HS-5 (cell line): ENCODE measurements at regions not wholly inside any gene's neighbourhood (a gene's known extent, or its start where the extent isn't known, plus 50 kb on each side); places are given as distances from the start of the nearest gene placed in this dataset.
"Not testable (repeated sequence)": the region's sequence is repeated elsewhere in the genome, so short reads cannot be mapped to it uniquely, and the experiment has no call there.

Experiments used
- DNase-seq: peaks from one replicate; pipeline ENCODE4 v3.0.0-alpha.2; 2012; ENCODE audit warnings: low read depth

DNA sequence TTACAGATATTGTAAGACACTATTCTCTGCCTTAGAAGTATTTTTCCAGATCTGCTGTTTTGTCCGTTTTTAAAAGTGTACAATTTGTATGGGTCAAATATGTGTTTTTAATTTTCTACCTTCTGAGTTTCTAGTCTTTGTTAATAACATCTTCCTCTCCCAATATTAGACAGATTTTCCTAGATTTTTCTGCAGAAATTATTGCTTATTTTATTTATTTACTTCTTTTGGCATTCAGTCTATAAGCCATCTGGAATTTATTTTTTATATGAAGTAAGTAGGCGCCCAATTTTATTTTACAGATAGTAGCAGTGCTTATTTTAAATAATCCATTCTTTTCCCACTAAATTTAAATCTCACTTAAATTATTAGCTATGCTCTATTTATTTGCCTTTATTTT, 103.1 kb upstream of the PLEKHG1 start:
- DNase-seq = no peak

DNA sequence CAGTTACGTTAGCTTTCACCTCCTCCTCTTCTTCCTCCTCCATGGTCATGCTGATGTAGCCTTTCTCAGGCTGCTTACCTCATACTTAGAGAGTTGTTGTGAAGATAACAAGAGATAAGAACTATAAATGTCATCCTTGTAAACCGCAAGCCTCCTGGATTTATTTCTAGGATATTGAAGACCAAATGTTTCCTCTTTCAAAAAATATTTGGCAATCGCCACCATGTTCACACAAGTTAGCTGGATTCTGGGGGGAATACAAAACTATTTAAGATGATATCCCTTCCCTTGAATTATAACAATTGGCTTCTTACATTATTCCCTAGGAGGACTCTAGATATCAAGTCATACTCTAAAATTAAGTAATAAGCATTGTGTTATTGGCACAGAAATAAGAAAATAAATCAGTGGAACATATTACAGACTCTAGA, 99.8 kb upstream of the PLEKHG1 start:
- DNase-seq = no peak

DNA sequence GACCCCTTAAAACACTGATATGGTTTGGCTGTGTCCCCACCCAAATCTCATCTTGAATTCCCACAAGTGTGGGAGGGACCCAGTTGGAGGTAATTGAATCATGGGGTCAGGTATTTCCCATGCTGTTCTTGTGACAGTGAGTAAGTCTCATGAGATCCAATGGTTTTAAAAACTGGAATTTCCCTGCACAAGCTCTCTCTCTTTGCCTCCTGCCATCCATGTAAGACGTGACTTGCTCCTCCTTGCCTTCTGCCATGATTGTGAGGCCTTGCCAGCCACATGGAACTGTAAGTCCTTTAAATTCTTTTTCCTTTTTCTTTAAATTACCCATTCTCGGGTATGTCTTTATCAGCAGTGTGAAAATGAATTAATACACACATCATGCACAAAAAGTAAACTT, 99.1 kb upstream of the PLEKHG1 start:
- not testable (repeated sequence) for DNase-seq

DNA sequence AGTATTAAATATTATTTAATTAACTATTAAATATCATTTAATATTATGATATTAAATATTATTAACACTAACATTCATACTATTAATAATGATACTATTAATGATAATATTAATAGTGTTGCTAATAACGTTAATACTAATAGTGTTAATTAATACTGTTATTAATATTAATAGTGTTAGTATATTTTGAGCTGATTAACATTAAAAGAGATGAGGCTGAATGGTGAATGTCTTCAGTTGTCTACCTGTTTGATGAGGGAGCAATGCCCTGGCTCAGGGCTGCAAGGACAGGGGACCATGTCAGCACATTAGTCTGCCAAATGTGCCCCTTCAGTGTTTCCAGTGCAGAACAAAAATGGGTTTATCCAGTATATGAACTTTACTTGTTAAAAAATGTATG, 96.6 kb upstream of the PLEKHG1 start:
- DNase-seq = no peak

DNA sequence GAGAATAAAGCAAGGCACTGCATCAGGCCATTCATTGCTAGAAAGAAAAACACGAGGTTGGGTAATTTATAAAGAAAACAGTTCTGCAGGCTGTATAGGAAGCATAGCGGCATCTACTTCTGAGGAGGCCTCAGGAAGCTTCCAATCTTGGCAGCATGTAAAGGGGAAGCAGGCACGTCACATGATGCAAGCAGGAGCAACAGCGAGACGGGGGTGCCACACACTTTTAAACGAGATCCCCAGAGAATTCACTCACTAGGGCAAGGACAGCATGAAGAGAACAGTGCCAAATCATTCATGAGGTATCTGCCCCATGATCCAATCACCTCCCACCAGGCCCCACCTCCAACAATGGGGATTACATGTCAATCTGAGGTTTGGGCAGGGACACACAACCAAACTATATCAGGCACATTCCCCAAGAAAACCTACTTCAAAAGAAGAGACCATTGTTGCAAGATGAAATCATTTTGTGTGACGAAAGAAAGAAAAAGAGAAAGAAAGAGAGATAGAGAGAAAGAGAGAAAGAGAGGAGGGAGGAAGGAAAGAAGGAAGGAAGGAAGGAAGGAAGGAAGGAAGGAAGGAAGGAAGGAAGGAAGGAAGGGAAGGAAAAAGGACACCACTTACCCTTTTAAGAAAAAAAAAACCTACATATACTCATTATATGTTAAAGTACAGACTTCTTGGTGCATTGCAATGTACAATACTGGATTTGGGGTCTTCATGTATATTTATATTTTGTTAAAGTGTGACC, 95.9 kb upstream of the PLEKHG1 start:
- DNase-seq = no peak

DNA sequence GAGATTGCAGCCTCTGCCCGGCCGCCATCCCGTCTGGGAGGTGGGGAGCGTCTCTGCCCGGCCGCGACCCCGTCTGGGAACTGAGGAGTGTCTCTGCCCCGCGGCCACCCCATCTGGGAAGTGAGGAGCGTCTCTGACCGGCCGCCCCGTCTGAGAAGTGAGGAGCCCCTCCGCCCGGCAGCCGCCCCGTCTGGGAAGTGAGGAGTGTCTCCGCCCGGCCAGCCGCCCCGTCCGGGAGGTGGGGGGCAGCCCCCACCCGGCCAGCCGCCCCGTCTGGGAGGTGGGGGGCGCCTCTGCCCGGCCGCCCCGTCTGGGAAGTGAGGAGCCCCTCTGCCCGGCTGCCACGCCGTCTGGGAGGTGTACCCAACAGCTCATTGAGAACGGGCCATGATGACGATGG, 92.3 kb upstream of the PLEKHG1 start:
- not testable (repeated sequence) for DNase-seq

DNA sequence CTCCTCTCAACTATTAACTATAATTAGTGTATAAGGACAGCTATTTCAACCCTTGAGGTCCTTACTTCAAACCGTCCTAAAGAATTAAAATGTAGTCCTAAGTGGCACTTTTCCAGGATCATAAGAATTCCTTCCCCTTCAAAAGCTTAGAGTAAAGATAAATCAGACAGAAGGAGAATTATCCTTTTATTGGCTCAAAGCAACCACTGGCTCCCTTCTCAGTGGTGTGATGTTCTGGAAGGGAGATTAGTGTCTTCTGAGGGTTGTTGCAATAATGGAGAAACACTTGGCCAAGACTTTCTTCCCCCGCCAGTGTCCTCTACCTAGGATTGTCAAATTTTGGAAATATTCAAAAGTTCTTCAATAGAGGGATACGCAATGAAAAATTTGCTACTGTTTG, 89.1 kb upstream of the PLEKHG1 start:
- no peak for DNase-seq

DNA sequence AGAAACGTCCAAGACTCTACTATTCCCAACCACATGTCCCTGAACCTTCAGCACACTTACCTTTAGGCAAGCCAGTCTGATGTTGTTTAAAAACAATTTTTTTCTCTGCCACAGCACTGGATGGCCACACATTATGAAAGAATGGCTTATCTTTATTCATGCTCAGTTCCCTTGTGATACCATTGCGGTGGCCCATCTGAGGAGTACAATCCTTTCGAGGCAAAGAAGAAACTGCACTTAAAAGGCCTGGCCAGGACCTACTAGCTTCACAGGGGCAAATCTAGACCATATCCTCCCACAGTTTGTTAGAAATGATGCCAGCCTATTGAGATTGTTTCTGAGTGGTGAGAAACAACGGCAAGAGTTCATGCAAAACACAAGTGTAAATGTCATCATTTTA, 88.4 kb upstream of the PLEKHG1 start:
- no peak for DNase-seq

DNA sequence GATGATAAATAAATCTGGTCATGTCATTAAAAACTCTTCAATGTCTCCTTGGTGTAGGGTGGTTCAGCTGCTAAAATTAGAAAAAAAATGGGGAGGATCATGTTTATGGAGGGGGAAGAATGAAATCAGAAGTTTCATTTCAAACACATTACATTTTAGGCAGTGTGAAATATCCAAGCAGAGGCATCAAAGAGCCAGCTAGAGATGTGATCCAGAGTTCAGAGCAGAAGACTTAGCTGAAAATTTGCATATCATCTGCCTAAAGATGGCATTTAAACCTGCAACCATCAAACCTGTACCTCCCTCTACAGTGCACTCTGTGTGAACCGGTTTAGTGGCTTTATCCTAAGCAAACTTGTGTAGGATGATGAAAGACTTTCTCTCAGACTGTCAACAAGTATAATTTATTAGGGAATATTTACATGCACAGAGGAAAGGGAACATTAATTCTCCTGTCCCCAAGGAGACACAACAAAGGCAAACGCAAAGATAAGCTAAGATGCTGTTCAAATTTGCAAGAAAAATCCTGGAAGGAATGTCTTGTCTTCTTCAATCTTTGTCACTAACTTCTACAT, 84.8 kb upstream of the PLEKHG1 start:
- no peak for DNase-seq

DNA sequence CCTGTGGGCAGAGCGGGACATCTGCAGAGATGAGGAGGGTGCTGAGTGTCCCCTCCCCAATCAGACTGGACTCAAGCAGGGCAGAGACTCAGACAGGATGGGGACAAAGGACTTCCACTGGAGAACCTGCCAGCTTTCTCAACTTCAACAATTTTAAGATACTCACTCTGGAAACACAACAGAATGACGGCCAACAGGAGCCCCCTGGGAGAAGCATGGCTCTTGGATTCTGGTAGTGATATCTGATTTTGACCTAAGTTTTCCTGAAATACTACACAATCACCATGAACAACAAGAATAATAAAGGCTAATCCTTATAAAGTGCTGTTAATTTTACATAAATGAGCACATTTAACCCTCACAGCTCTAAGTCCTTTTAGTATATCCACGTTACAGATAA, 83.5 kb upstream of the PLEKHG1 start:
- no peak for DNase-seq

DNA sequence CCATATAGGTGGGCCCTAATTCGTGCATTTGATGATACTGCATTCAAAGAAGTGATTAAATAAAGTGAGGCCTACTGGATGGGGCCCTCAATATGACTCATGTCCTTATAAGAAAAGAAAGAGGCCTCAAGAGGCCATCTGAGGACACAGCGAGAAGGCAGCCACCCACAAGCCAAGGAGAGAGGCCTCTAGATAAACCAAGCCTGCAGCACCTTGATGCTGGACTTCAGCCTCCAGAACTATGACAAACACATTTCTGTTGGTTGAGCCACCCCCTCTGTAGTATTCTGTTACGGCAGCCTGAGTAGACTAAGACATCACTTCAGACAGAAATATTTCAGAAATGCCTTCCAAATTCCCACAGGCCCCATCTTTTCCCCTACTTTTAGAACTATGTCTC, 82.5 kb upstream of the PLEKHG1 start:
- DNase-seq = no peak

DNA sequence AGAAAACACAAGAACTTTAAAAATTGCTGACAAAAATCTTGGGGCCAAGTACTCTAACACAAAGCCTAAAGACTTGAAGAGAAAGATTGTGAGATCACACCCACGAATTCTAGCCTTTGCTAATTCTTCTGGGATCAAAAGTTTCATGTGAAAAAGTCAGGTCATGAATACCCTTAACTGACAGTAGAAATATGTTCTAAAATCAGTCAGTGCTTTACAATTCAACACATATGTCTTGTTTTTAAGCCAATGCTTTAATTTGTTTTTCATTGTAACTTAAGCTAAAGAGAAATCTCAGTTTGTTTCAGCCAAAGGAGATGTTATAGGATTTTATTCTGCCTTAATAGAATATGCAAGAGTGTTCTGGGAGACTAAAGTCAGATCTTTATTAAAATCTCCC, 78.2 kb upstream of the PLEKHG1 start:
- no peak for DNase-seq

DNA sequence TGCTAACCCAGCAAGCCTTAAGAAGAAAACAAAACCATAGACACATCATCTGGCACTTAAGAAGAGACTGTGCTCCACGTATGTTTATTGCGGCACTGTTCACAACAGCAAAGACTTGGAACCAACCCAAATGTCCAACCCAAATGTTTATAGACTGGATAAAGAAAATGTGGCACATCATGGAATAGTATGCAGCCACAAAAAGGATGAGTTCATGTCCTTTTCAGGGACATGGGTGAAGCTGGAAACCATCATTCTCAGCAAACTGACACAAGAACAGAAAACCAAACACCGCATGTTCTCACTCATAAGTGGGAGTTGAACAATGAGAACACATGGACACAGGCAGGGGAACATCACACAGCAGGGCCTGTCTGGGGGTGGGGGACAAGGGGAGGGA, 76.5 kb upstream of the PLEKHG1 start:
- not testable (repeated sequence) for DNase-seq

DNA sequence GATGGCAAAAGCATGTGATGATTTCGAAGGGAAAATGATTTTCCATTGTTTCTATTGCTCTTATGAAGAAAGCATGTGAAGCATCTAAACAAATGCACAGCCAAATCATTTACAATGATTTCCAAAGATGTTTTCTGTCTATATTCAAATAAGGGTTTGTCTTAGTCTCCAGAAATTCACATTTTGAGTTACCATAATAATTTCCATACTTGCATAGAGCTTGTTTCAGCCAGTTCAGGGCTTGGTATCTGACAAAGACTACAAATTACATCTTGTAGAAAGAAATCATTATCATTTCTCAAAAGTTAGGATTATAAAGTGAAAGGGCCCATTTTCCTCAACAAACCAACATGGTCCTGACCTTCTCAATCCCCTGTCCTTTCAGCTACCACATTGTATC, 74.4 kb upstream of the PLEKHG1 start:
- no peak for DNase-seq

DNA sequence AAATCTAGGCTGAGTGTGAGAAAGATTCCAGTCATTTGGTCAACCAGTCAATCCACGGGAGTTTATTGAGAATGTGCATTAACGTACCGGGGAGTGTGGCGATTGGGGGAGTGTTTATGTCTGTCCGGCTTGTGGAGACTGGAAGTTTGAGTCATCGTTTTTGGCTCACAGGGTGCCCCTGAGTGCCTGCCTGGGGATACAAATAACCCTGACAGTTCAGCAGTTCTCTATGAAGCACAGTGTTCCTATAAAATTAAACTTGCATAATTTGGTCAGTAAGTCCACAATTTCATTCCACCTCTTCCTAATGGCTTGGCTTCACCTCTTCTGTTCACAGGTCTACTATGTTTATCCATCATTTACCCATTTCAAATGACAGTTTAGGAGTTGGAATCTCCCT, 72.6 kb upstream of the PLEKHG1 start:
- no peak for DNase-seq

DNA sequence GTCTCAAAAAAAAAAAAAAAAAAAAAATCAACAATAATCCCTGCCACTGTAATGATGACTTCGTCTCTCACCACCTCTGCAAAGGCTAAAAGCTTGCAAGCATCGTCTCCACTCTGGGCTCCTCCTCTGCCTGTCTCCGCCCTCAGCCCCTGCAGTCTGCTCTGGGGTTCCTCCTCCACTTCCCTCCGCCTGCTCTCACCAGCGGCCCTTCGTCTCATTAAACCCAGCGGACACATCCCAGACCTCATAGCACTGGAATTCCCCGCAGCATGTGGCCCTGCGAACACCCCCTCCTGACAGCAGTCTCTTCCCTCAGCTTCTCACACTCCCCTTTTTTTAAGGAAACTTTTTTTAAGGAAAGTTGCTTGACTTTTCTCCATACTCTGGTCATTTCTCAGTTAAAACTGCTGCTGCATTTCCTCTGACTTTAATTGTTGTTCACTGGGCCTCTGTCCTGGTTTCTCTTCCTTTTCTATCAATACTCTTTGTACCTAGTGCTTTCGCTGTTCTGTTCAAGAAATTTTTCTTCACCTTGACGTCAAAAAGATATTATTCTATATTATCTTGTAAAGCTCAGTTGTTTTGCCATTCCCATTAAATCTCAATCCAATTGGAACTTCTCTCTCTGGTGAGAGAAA, 70.9 kb upstream of the PLEKHG1 start:
- no peak for DNase-seq

DNA sequence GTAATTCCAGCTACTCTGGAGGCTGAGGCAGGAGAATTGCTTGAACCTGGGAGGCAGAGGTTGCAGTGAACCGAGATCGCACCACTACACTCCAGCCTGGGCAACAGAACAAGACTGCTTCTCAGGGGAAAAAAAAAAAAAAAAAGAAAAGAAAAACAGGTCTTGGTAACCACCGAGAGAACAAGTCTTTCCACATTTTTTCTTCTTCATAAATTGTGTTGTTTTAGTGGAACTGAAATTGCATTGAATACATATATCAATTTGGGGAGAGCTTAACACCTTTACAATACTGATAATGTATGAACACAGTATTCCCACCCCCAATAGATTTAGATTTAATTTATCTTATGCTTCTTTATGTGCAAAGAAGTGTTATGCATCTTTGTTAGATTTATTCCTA, 70.0 kb upstream of the PLEKHG1 start:
- DNase-seq = no peak

DNA sequence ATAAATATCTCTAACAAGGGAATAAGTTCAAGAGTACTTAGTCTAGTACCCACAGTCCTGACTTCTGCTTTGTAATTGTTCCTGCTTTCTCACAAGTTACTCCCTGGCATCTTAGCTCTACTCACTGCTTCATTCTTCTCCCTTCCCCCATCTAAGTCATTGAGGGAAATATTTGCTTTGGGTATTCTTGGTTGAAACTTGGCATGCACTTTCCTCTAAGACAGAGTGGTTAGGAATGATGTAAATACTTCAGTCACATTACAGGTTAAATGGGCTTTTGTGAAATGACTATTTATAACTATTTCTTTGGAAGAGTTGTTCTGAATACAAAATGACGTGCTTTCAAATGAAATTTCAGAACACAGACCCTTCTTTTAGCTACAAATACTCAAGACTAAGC, 67.7 kb upstream of the PLEKHG1 start:
- no peak for DNase-seq

DNA sequence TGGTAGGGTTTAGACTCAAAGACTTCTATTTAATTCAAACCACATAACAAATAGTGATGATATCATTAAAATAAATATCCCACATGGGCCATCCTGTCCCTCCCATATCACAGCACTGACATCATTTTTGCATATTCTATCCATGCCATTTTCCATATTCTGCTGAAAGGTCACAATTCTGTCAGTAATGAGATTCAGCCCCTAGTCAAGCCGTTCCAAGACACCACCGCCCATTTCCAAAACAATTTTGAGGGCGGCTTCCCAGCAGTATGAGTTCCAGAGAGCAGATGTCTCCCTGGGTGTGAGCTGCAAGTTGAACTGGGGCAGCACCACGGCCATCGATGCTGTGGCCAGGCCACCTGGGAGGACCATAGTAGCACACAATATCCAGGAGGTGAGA, 65.1 kb upstream of the PLEKHG1 start:
- DNase-seq = no peak

DNA sequence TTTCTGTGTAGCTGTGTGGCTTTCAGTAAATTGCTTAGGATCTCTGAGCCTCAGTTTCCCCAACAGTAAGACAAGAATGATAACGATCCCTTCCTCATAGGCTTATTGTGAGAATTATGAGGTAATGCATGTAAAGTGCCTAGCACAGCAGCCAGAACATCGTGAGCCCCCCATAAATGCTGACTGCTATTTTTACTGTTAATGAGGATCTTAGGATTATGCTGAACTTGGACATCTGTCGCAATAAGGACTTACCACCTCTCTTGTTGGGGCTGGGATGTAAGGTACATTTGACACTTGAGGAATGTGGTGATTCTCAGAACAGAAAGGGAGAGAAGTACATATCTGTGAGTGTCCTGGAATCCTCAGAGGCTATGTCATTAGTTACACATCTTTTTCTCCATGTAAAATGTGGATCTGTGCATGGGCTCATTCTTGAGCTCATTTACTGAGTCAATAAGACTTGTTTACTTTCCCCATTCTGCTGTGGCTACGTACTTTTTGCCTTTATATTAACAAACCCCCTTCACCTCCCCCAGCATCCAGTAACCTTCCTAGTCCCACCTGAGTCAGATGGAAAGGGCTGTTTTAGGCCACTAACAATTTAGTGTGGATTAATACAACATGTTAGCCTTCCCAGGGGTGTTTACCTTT, 64.4 kb upstream of the PLEKHG1 start:
- no peak for DNase-seq

DNA sequence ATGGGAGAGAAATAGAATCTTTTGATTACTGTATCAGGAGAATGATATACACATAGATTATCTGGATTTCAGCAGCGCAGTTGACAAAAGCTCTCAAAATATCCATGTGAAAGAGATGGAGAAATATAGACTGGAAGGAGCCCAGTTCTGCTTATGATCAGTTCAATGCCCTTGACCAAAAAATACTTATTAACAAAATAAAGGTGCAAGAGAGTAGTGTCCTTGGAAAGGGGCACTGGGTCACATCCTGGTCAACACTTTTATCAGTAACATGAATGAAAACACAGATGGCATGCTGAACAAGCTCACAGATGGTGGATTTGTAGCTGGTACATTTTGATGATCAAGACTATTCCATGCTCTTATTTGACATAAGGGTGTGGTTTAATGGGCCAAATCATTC, 63.9 kb upstream of the PLEKHG1 start:
- no peak for DNase-seq

DNA sequence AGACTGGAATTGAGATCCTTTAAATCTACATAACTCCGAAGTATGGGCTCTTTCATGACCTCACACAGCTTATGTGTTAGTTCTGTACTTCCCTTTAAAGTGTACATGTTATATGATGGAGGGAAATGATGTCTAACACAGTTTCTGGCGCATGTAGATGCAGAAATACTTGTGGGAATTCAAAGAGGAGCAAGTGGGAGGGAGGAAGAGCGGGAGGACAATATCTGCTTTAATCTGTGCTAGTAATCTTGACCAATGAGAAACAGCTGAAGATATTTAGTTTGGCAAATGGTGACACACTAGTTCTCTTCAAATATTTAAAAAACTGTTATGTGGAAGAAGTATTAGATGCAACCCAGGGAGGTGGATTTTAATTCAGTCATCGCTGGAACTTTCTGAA, 62.9 kb upstream of the PLEKHG1 start:
- no peak for DNase-seq

DNA sequence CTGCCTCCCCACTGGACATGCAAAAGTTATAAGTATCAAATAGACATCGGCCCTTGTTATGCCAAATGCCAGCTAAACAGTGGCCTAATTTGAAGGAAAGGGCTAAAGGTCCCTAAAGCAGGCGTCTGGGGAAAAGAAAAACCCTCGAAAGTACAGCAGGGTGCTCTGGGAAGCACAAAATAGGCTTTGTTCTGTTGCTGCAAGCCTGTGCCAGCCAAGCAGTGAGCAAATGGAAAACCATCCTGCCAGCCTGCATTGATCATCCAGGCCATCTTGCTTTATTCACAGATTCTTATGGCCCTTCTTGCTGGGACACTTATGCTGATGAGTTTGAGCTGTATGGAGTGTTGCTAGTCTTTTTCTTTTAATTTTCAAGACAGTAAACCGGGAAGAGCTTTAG, 62.2 kb upstream of the PLEKHG1 start:
- DNase-seq = no peak
